Parathyroid adenoma (tissue), 2 donors: ENCODE measurements at regions not wholly inside any gene's neighbourhood (a gene's known extent, or its start where the extent isn't known, plus 50 kb on each side); places are given as distances from the start of the nearest gene placed in this dataset.

Experiments
- H2AFZ ChIP-seq: fragments of 300-600 bp; sonication (generic); one replicate; pipeline ENCODE4 v1.7.0; 2017; ENCODE audit warnings: antibody characterized with exemption, mild to moderate bottlenecking
- H3K27ac ChIP-seq: fragments of 300-600 bp; sonication (generic); one replicate; pipeline ENCODE4 v1.7.0; 2017
- H3K27me3 ChIP-seq: fragments of 300-600 bp; sonication (generic); one replicate; pipeline ENCODE4 v1.7.0; 2017; ENCODE audit warnings: low read length; ENCODE audit not compliant: control insufficient read depth, insufficient read depth
- H3K36me3 ChIP-seq: fragments of 300-600 bp; sonication (generic); one replicate; pipeline ENCODE4 v1.7.0; 2017; ENCODE audit warnings: low read length; ENCODE audit not compliant: control insufficient read depth, insufficient read depth
- H3K4me1 ChIP-seq: fragments of 300-600 bp; sonication (generic); one replicate; pipeline ENCODE4 v1.7.0; 2017; ENCODE audit warnings: control low read depth
- H3K4me2 ChIP-seq: fragments of 300-600 bp; sonication (generic); one replicate; pipeline ENCODE4 v1.7.0; 2017; ENCODE audit warnings: low read length
- H3K4me3 ChIP-seq: fragments of 300-600 bp; sonication (generic); one replicate; pipeline ENCODE4 v1.7.0; 2017; ENCODE audit warnings: low read depth, low read length
- H3K79me2 ChIP-seq: fragments of 300-600 bp; sonication (generic); one replicate; pipeline ENCODE4 v1.7.0; 2017; ENCODE audit warnings: control low read depth
- H3K9ac ChIP-seq: fragments of 300-600 bp; sonication (generic); one replicate; pipeline ENCODE4 v1.7.0; 2017; ENCODE audit warnings: mild to moderate bottlenecking
- H3K9me3 ChIP-seq: fragments of 300-600 bp; sonication (generic); one replicate; pipeline ENCODE4 v1.7.0; 2017; ENCODE audit warnings: low read length; ENCODE audit not compliant: control insufficient read depth
- CTCF ChIP-seq: fragments of 300-600 bp; sonication (generic); IDR thresholded peaks from one replicate; pipeline ENCODE4 v1.7.0; 2017; ENCODE audit warnings: antibody characterized with exemption, mild to moderate bottlenecking
- donor health status: primary hyperparathyroidism.

- Histone ChIP-seq H3K4me2 (no peak overlapping the region), H3K9ac (no peak overlapping the region), H3K27me3 (no peaks in the 10 kb centered on the region), H3K4me3 (no peak overlapping the region), H3K36me3 (no peaks in the 10 kb centered on the region), H3K27ac (no peak overlapping the region), H3K4me1 (no peaks in the 10 kb centered on the region), H3K9me3 (no peaks in the 10 kb centered on the region), H3K79me2 (no peaks in the 10 kb centered on the region), H2AFZ (no peak overlapping the region)
- TF ChIP-seq CTCF: no peak
Observed at GRCh38 chr2:239625156-239625845, 224.5 kb upstream of the HDAC4 start.

- Histone ChIP-seq H3K27me3 (no peaks in the 10 kb centered on the region), H3K9ac (no peak overlapping the region), H2AFZ (no peak overlapping the region), H3K4me3 (no peak overlapping the region), H3K9me3 (no peaks in the 10 kb centered on the region), H3K4me1 (no peaks in the 10 kb centered on the region), H3K79me2 (no peaks in the 10 kb centered on the region), H3K4me2 (no peak overlapping the region), H3K36me3 (no peaks in the 10 kb centered on the region), H3K27ac (no peak overlapping the region)
- TF ChIP-seq CTCF: no peak
Observed at GRCh38 chr2:239621611-239622010, 220.8 kb upstream of the HDAC4 start.

- H3K36me3 ChIP-seq: no peaks in the 10 kb centered on the region
- H3K79me2 ChIP-seq: no peaks in the 10 kb centered on the region
- H3K4me2 ChIP-seq: no peak overlapping the region
- no peak overlapping the region for H3K4me3 ChIP-seq
- TF ChIP-seq CTCF: no peak
- no peak overlapping the region for H3K27ac ChIP-seq
- H3K9ac ChIP-seq: no peak overlapping the region
- H2AFZ ChIP-seq: no peak overlapping the region
- no peaks in the 10 kb centered on the region for H3K9me3 ChIP-seq
- no peaks in the 10 kb centered on the region for H3K4me1 ChIP-seq
- H3K27me3 ChIP-seq: no peaks in the 10 kb centered on the region
Observed at GRCh38 chr2:239619369-239619768, 218.5 kb upstream of the HDAC4 start.

GRCh38 chr2:239616729-239617128 is 215.9 kb upstream of the HDAC4 start:
- Histone ChIP-seq H3K4me1 (no peaks in the 10 kb centered on the region), H2AFZ (no peak overlapping the region), H3K9ac (no peak overlapping the region), H3K27me3 (no peaks in the 10 kb centered on the region), H3K4me3 (no peak overlapping the region), H3K79me2 (no peaks in the 10 kb centered on the region), H3K9me3 (no peaks in the 10 kb centered on the region), H3K27ac (no peak overlapping the region), H3K4me2 (no peak overlapping the region), H3K36me3 (no peaks in the 10 kb centered on the region)
- no peak for TF ChIP-seq CTCF

GRCh38 chr2:239612133-239612532 is 211.3 kb upstream of the HDAC4 start:
- H3K4me3 ChIP-seq: no peak overlapping the region
- H3K9ac ChIP-seq: no peak overlapping the region
- H3K4me2 ChIP-seq: no peak overlapping the region
- no peaks in the 10 kb centered on the region for H3K36me3 ChIP-seq
- no peak overlapping the region for H2AFZ ChIP-seq
- TF ChIP-seq CTCF: no peak
- H3K27me3 ChIP-seq: no peaks in the 10 kb centered on the region
- no peaks in the 10 kb centered on the region for H3K79me2 ChIP-seq
- H3K27ac ChIP-seq: no peak overlapping the region
- no peaks in the 10 kb centered on the region for H3K4me1 ChIP-seq
- no peaks in the 10 kb centered on the region for H3K9me3 ChIP-seq
